ENCODE measurements at regions not wholly inside any gene's neighbourhood (a gene's known extent, or its start where the extent isn't known, plus 50 kb on each side); places are given as distances from the start of the nearest gene placed in this dataset.

DNA sequence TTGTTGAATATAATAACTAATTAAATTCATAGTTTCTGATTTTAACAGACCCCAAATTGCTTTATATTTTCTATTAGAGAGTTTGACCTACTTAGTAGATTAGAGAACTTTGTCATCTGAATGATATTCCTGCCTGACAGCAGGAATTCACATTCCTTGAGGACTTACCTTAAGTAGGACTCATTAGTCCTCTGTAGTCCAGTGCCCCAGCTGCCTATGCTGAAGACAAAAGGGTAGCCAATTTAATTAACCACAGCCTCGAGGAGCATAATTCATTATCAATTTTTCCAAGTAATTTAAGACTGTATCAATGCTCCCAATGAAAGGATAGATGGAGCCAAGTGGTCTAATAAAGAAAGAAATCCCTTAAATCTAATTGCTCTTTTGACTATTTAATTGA, 1405.0 kb upstream of the IGFBP7 start:
- TF ChIP-seq MYNN (tag by site-specific recombination; IDR thresholded peaks at IDR 0.05; ENCODE audit: borderline replicate concordance), result no peak
- TF ChIP-seq, protein P1, sequence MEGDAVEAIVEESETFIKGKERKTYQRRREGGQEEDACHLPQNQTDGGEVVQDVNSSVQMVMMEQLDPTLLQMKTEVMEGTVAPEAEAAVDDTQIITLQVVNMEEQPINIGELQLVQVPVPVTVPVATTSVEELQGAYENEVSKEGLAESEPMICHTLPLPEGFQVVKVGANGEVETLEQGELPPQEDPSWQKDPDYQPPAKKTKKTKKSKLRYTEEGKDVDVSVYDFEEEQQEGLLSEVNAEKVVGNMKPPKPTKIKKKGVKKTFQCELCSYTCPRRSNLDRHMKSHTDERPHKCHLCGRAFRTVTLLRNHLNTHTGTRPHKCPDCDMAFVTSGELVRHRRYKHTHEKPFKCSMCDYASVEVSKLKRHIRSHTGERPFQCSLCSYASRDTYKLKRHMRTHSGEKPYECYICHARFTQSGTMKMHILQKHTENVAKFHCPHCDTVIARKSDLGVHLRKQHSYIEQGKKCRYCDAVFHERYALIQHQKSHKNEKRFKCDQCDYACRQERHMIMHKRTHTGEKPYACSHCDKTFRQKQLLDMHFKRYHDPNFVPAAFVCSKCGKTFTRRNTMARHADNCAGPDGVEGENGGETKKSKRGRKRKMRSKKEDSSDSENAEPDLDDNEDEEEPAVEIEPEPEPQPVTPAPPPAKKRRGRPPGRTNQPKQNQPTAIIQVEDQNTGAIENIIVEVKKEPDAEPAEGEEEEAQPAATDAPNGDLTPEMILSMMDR (tag by site-specific recombination; IDR thresholded peaks at IDR 0.05), result no peak
- no peak for TF ChIP-seq ZNF423 (tag by site-specific recombination; IDR thresholded peaks at IDR 0.05)
- no peak for TF ChIP-seq ZNF37A (tag by site-specific recombination; IDR thresholded peaks at IDR 0.05)
- TF ChIP-seq ZNF561 (tag by site-specific recombination; IDR thresholded peaks at IDR 0.05; ENCODE audit: borderline replicate concordance), result no peak
- no peak for TF ChIP-seq ZNF292 (tag by site-specific recombination; IDR thresholded peaks at IDR 0.05; ENCODE audit: borderline replicate concordance, low read depth)
- TF ChIP-seq ZNF184 (tag by site-specific recombination; IDR thresholded peaks at IDR 0.05), result no peak
